CD4-positive, alpha-beta T cell treated with Interferon alpha-2 for 1 hour (primary cell): ENCODE measurements at regions not wholly inside any gene's neighbourhood (a gene's known extent, or its start where the extent isn't known, plus 50 kb on each side); places are given as distances from the start of the nearest gene placed in this dataset.
"Not testable (repeated sequence)": the region's sequence is repeated elsewhere in the genome, so short reads cannot be mapped to it uniquely, and the experiment has no call there.

ENCODE experiments used
- DNase-seq, 2 donors: peaks; one replicate each; pipeline ENCODE4 v3.0.0-alpha.2; 2020 to 2022

GRCh38 chr6:125432963-125433362 lies 131.2 kb upstream of the HDDC2 start:
- DNase-seq, result no peak

GRCh38 chr6:125434760-125435159 lies 133.0 kb upstream of the HDDC2 start:
- DNase-seq, result no peak

DNA sequence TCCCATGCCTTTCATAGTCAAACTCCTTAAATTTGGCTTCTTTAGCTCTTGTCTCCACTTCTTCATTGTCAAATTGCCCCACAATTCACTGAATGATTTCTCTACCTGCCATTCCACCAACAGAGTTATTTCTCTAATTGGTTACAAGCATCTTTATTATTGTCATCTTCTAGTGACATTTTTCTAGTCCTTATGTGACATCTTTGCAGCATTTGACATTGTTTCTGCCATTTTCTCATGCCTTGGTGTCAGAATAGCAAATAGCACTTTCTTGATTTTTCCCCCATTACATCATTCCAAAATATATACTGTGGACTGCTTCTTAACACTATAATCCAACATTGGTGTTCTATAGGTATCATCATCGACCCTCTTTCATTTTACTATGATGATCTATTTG lies 137.7 kb upstream of the HDDC2 start:
- DNase-seq, result no peak

DNA sequence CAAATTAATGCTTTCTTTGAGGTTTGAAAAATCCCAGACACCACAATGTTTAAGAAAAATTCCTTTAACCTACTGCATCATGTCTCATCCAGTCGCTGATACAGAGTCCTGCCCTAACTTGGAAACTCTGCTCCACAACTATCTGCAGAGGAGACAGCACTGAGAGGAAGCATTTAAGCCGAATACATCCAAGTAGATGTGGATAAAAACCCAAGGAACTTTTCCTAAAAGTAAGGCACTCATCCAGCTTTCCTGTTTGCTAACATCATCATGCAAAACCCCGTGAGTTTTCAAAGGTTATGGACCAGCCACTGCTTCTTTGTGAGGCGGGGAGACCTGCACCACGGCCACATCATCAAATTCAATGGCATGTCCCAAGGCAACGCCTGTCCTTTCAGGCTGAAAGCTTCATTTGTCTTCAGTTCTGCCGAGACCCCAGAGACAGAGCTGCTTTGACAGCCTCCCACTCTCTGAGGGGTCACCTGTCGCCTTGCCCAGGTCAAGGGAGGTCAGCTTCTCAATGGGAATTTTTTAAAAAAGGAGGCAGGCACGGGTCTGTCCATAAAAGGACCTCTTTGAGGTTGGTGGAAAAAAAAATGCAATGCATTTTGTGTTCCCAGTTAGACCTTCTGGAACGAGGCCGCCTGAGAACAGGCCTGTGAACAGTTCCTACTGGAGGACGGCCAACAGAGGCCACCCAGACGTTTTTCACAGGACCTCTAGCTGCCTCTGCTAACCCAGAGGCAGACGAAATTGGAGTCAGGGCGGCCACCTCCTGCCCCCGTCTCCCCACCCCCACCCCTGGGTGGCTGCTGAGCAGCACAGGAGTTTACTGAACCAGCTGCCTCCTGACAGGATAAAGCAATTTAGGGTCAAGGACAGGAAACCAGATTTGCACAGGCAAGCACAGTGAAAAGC lies 142.5 kb upstream of the HDDC2 start:
- no peak for DNase-seq

- no peak for DNase-seq
Observed at GRCh38 chr6:125445054-125445453, 143.3 kb upstream of the HDDC2 start.

DNA sequence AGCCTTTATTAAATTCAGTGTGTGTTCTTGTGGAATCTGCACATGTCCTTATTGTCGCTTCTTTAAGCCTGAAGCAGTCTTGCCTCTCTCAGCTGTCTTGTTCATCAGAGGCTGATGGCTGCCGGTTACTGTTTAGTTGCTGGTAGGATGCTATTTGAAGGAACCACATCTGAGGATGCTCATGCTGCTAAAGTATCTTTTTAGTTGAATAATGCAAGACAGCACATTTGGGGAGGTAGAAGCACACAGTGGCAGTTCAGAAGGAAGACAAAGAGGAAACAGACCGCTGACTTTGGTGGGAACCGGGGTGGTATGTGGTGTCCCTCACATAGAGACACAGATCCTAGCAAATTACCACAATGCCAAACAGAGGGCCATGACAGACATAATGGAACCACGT lies 144.2 kb upstream of the HDDC2 start:
- no peak for DNase-seq

DNA sequence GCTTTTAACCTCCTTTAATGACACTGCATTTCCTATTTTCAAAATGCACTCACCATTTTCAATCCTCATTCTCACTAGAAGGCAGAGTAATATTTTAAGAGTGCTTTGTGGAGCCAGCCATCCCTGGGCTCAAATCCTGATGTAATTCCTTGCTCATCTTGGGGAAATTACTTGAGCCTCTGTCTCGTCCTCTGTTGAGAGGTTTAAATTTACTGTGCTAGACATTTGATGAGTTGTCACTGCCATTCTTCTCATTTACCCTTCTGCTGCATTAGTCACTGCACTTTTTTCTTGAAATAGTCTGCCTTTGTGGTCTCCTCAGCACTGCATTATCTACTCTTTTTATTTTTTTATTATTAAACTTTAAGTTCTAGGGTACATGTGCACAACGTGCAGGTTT lies 150.0 kb upstream of the HDDC2 start:
- DNase-seq, result no peak

GRCh38 chr6:125453516-125453915 lies 151.7 kb upstream of the HDDC2 start:
- no peak for DNase-seq

DNA sequence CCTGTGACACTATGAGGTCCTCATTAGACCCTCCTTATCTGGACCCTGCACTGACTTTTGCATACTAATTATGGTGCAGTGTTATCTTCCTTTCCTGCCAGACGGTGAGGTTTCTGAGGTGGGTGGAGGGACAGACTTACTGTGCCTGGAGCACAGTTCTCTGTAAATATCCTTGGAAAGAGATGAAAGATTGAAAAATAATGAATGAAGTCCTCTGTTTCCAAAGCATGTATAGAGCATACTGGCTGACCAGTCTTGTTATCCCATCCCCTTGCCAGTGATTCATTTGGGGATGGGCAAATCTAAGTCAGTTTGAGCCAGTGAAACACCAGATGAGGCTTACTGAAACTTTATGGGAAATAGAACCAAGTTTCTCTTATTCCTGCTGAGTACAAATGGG lies 152.6 kb upstream of the HDDC2 start:
- DNase-seq, result no peak

DNA sequence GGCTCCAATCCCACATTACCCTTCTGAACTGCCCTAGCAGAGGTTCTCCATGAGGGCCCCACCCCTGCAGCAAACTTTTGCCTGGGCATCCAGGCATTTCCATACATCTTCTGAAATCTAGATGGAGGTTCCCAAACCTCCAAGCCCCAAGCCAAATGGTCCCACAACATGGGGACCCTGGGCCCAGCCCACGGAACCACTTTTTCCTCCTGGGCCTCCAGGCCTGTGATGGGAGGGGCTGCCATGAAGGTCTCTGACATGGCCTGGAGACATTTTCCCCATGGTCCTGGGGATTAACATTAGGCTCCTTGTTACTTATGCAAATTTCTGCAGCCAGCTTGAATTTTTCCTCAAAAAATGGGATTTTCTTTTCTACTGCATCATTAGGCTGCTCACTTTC lies 156.7 kb upstream of the HDDC2 start:
- DNase-seq, result not testable (repeated sequence)

- DNase-seq, result not testable (repeated sequence)
Observed at GRCh38 chr6:125465332-125465731, 163.6 kb upstream of the HDDC2 start.

DNA sequence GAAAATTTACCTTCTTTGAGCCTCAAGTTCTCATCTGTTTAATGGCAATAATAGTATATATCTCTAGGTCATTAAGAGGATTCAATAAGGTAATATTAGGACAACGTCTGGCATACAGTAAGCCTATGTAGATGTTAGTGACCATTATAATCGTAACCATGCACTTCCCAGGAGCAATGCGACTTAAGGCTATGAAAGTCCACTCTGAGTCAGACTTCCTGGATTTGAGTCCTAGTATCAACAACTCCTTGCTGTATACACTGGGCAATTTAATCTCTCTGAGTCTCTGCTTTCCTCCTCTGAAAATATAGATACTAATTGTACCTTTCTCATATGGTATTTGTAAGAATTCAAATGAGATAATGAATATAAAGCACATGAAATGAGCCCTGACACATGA lies 168.1 kb upstream of the HDDC2 start:
- DNase-seq, result no peak

GRCh38 chr6:125471667-125472066 lies 169.9 kb upstream of the HDDC2 start:
- no peak for DNase-seq

DNA sequence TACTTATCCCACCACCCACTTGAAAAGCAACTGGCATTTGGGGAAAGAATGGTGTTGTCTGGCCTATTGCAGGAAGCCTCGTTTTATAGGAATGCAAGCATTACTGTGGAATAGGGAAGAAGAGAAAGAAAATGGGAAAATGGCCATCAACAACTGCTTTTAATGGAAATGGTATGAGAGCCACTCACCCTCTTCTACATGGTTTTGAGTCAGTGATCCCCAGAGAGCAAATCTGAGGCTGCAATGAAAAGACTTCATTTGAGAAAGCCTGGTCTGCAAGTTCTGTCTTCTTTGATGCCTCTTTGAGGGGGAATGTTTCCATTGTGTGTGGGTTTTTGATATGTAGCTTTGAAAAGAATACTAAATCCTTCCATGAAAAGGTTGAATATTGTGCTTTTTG lies 172.3 kb upstream of the HDDC2 start:
- DNase-seq, result no peak

DNA sequence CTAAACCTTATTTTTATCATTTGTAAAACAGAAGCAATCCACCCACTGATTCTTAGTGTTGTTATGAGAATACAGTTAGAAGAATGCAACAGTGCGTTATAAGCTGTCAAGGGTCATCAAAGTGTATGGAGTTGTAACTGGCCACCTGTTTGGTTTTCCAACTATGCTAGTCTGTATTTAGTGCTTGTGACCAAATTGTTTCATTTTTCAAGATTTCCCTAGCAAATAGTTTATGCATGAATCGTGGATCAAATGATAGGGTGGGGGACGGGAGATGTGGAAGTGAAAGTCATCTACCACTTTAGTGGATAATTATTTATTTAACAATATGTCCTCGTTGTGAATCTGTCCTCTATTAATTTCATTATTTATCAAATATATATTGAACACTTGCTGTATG lies 175.4 kb upstream of the HDDC2 start:
- no peak for DNase-seq

- no peak for DNase-seq
Observed at GRCh38 chr6:125477844-125478243, 176.1 kb upstream of the HDDC2 start.

DNA sequence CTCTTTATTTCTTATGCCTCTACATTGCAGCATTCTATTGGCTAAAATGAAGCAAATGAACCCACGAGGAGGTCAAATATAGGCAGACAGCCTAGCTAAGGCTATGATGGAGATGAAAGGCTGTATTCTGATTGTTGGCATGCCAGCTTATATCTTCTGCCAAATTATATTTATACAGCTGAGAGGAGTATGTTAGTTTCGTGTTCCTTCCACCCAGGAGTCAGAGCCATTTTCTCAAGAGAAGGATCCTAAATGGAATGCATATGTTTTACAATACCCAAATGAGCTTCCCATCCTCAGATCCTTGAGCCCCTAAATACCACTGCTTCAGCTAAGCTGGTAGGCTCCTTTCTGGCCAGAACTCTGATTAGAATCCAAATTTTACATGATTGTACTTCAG lies 178.4 kb upstream of the HDDC2 start:
- no peak for DNase-seq

DNA sequence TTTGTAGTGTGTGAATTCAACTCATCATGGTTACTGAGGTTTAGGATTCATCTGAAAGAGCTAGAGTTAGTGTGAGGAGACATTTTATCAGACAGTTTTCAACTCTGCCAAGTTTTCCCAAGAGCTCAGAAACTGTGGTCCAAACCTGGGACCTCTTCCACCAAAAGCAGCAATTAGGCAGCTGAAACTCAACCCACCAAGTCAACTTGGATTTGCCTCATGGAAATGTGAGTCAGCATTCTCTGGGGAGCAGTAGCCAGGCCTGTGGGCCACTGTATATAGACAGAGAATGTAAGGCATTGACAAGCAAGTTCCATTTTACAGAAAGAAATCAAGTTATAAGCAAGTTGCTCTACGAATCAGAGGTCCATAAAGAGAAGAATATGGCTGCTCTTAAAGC lies 178.8 kb upstream of the HDDC2 start:
- no peak for DNase-seq

DNA sequence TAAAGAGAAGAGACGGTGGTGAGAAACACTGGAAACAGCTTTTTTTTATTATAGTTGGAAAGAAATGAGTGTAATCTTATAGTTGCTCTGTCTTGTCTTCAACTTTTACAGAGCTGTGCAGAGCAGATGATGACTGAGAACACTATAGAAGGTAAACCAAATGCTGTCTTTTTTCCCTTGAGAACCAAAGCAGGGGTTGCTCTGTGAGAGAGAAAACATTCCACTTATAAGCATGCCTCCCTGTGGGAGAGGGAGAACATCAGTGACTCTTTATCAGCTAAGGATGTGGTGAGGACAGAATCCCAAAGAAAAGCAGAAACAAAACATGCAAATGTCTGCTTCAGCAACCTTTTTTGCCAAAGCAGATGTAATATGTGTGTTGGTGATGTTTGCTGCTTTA lies 179.3 kb upstream of the HDDC2 start:
- no peak for DNase-seq

- no peak for DNase-seq
Observed at GRCh38 chr6:125485757-125486156, 184.0 kb upstream of the HDDC2 start.

DNA sequence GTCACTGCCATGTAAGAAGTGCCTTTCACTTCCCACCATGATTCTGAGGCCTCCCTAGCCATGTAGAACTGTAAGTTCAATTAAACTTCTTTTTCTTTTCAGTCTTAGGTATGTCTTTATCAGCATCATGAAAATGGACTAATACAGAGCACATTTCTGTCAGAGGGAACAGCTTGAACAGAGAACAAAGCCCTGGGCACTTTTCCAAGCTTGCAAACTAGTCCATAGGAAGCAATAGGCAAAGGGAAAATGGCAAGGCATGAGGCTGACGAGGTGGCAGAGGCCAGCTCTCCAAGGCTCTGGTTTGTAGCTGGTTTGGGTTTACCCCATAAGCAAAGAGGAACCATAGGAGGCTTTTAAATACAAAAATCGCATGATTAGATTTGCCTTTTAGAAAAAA lies 185.1 kb upstream of the HDDC2 start:
- DNase-seq, result no peak

DNA sequence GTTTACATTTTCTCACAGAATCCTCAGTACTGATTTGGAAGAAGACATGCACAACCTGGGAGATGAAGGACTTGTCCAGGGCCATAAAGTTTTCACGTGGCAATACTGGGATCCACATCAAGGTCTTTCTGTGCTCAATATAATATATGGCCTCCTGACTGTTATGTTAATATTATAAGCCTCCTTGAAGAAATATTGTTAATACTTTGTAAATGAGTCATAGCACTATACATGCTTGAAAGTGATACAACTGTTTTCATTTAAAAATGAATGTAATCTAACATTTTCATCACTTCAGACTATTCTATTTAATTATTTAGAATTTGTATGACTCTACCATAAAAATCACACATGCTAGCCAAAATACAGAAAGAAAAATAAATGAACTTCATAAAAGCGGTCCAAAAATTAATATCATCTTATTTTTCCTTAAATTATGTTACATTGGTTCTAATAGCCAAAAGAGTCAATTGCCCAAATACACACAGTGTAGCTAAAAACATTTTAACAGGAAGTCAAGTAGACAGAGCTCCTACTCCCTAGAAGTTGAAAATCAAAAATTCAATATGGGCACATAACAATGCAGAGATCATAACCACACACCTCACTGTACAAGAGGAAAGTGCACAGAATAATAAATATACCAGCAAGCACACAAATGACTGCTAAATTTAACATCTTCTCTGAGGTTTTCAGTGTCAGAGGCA lies 188.0 kb upstream of the HDDC2 start:
- DNase-seq, result no peak

GRCh38 chr6:125491860-125492618 lies 190.3 kb upstream of the HDDC2 start:
- DNase-seq, result no peak

GRCh38 chr6:125498606-125499005 lies 196.8 kb upstream of the HDDC2 start:
- no peak for DNase-seq
